HPDE6-E6E7 (cell line): ENCODE measurements at regions not wholly inside any gene's neighbourhood (a gene's known extent, or its start where the extent isn't known, plus 50 kb on each side); places are given as distances from the start of the nearest gene placed in this dataset.
"Not testable (repeated sequence)": the region's sequence is repeated elsewhere in the genome, so short reads cannot be mapped to it uniquely, and the experiment has no call there.

ENCODE experiments used
- DNase-seq: peaks from one replicate; pipeline ENCODE4 v3.0.0; 2011; ENCODE audit warnings: missing footprints; ENCODE audit errors: extremely low spot score

- DNase-seq: no peak
Observed at GRCh38 chr3:135393898-135394525, 571.5 kb upstream of the PPP2R3A start.

- DNase-seq: no peak
Observed at GRCh38 chr3:135412475-135412874, 553.1 kb upstream of the PPP2R3A start.

- no peak for DNase-seq
Observed at GRCh38 chr3:135416182-135416581, 549.3 kb upstream of the PPP2R3A start.

- DNase-seq: no peak
Observed at GRCh38 chr3:135419155-135419554, 546.4 kb upstream of the PPP2R3A start.

GRCh38 chr3:135426508-135426907 lies 539.0 kb upstream of the PPP2R3A start:
- no peak for DNase-seq

- DNase-seq: no peak
Observed at GRCh38 chr3:135432402-135432801, 533.1 kb upstream of the PPP2R3A start.

GRCh38 chr3:135438889-135439597 lies 526.5 kb upstream of the PPP2R3A start:
- DNase-seq: not testable (repeated sequence)

- not testable (repeated sequence) for DNase-seq
Observed at GRCh38 chr3:135439632-135440031, 525.9 kb upstream of the PPP2R3A start.

GRCh38 chr3:135440233-135440632 lies 525.3 kb upstream of the PPP2R3A start:
- no peak for DNase-seq

GRCh38 chr3:135440746-135441145 lies 524.8 kb upstream of the PPP2R3A start:
- no peak for DNase-seq

GRCh38 chr3:135444058-135444457 lies 521.5 kb upstream of the PPP2R3A start:
- no peak for DNase-seq

- DNase-seq: no peak
Observed at GRCh38 chr3:135447483-135447882, 518.0 kb upstream of the PPP2R3A start.

- DNase-seq: no peak
Observed at GRCh38 chr3:135448520-135448919, 517.0 kb upstream of the PPP2R3A start.

- DNase-seq: no peak
Observed at GRCh38 chr3:135449046-135449445, 516.5 kb upstream of the PPP2R3A start.

- DNase-seq: no peak
Observed at GRCh38 chr3:135451037-135451785, 514.3 kb upstream of the PPP2R3A start.

- no peak for DNase-seq
Observed at GRCh38 chr3:135452881-135453280, 512.6 kb upstream of the PPP2R3A start.

- no peak for DNase-seq
Observed at GRCh38 chr3:135453326-135453725, 512.2 kb upstream of the PPP2R3A start.

- no peak for DNase-seq
Observed at GRCh38 chr3:135454890-135455289, 510.6 kb upstream of the PPP2R3A start.

- DNase-seq: no peak
Observed at GRCh38 chr3:135456108-135456790, 509.3 kb upstream of the PPP2R3A start.

- DNase-seq: no peak
Observed at GRCh38 chr3:135458541-135459322, 506.8 kb upstream of the PPP2R3A start.

GRCh38 chr3:135460273-135460672 lies 505.3 kb upstream of the PPP2R3A start:
- DNase-seq: no peak
